Kidney (tissue), 13 donors: ENCODE measurements at regions not wholly inside any gene's neighbourhood (a gene's known extent, or its start where the extent isn't known, plus 50 kb on each side); places are given as distances from the start of the nearest gene placed in this dataset.

ENCODE experiments used
- DNase-seq, 5 donors: peaks; one replicate each; pipeline ENCODE4 v3.0.0-alpha.2; 2013 to 2020
- FAIRE-seq: peaks from 2 replicates; lab custom pipeline; 2012; peaks lifted over from hg19 to GRCh38; lab: Jason Lieb, UNC
- H3K27ac ChIP-seq, 2 donors: one replicate each; pipeline ENCODE4 v1.7.0; 2013; ENCODE audit warnings: low read depth in 2 of 2, low read length in 2 of 2, inconsistent platforms in 1 of 2
- H3K27me3 ChIP-seq: one replicate; pipeline ENCODE4 v1.7.1; 2013; ENCODE audit warnings: low read length, inconsistent platforms; ENCODE audit not compliant: control insufficient read depth, insufficient read depth
- H3K36me3 ChIP-seq, 3 donors: one replicate each; pipeline versions ENCODE4 v1.7.0 to v1.7.1; 2013; ENCODE audit warnings: low read length in 3 of 3, control low read depth in 1 of 3, inconsistent platforms in 1 of 3; ENCODE audit not compliant: insufficient read depth in 3 of 3, control insufficient read depth in 2 of 3
- H3K4me1 ChIP-seq, 3 donors: one replicate each; pipeline versions ENCODE4 v1.7.0 to v1.7.1; 2013; ENCODE audit warnings: low read length in 3 of 3, inconsistent platforms in 1 of 3, low read depth in 1 of 3; ENCODE audit not compliant: control insufficient read depth in 2 of 3, insufficient read depth in 2 of 3
- H3K4me3 ChIP-seq, 3 donors: one replicate each; pipeline versions ENCODE4 v1.7.0 to v1.8.1; 2013; ENCODE audit warnings: low read length in 3 of 3, control low read depth in 1 of 3, inconsistent platforms in 1 of 3
- H3K9ac ChIP-seq, 3 donors: one replicate each; pipeline versions ENCODE4 v1.7.0 to v1.7.1; 2013; ENCODE audit warnings: low read length in 3 of 3, control low read depth in 1 of 3, inconsistent platforms in 1 of 3
- H3K9me3 ChIP-seq, 3 donors: one replicate each; pipeline versions ENCODE4 v1.7.0 to v1.7.1; 2013; ENCODE audit warnings: low read length in 3 of 3, control low read depth in 1 of 3, inconsistent platforms in 1 of 3; ENCODE audit not compliant: control insufficient read depth in 2 of 3, insufficient read depth in 1 of 3
- CTCF ChIP-seq: IDR thresholded peaks from 3 replicates; pipeline ENCODE4 v1.5.1; 2012; ENCODE audit warnings: mild to moderate bottlenecking, moderate library complexity, borderline replicate concordance; ENCODE audit not compliant: insufficient read depth; ENCODE audit errors: extremely low read depth
- intact Hi-C: fragments of 100-400 bp; cut with DNase I; formaldehyde crosslinking; loops from one replicate; pipeline ENCODE4 v1.11.1; 2022
- donor health status: control.
- donor health status: control.
- donor health status: control.
- donor health status: control.
- donor health status: control.
- donor health status: DM: yes; HTN: yes; CAD: no.
- donor health status: Normal renal cell carcinoma (clear cell type).

GRCh38 chr12:30043151-30043847 is 259.6 kb upstream of the TMTC1 start:
- intact Hi-C loops: no loop called here
- FAIRE-seq (no peak), DNase-seq (no peak)

GRCh38 chr12:30041096-30041495 is 257.4 kb upstream of the TMTC1 start:
- intact Hi-C loops: no loop called here
- no peaks in the 10 kb centered on the region for H3K27me3 ChIP-seq
- no peak for TF ChIP-seq CTCF
- no peak overlapping the region for H3K27ac ChIP-seq
- no peaks in the 10 kb centered on the region for H3K4me1 ChIP-seq
- H3K9ac ChIP-seq: no peak overlapping the region
- no peaks in the 10 kb centered on the region for H3K9me3 ChIP-seq
- FAIRE-seq: no peak
- H3K36me3 ChIP-seq: no peaks in the 10 kb centered on the region
- H3K4me3 ChIP-seq: no peak overlapping the region
- no peak for DNase-seq

More at GRCh38 chr12:30043151-30043847, 259.6 kb upstream of the TMTC1 start:
- Histone ChIP-seq H3K36me3 (no peaks in the 10 kb centered on the region), H3K4me3 (no peak overlapping the region), H3K4me1 (no peaks in the 10 kb centered on the region), H3K9ac (no peak overlapping the region), H3K27me3 (no peaks in the 10 kb centered on the region), H3K9me3 (no peaks in the 10 kb centered on the region), H3K27ac (no peak overlapping the region)
- no peak for TF ChIP-seq CTCF

GRCh38 chr12:30030693-30031374 is 247.1 kb upstream of the TMTC1 start:
- no peak for FAIRE-seq
- Histone ChIP-seq H3K4me3 (no peak overlapping the region), H3K36me3 (no peaks in the 10 kb centered on the region), H3K9me3 (no peaks in the 10 kb centered on the region), H3K27ac (no peak overlapping the region), H3K27me3 (no peaks in the 10 kb centered on the region), H3K4me1 (no peaks in the 10 kb centered on the region), H3K9ac (no peak overlapping the region)
- intact Hi-C loops: no loop called here
- no peak for DNase-seq
- TF ChIP-seq CTCF: no peak
